HCT116 (cell line): ENCODE measurements at regions not wholly inside any gene's neighbourhood (a gene's known extent, or its start where the extent isn't known, plus 50 kb on each side); places are given as distances from the start of the nearest gene placed in this dataset.

ENCODE experiments used
- CEBPB ChIP-seq: IDR thresholded peaks from 2 replicates; pipeline ENCODE4 v1.6.1; 2012; ENCODE audit warnings: low read depth
- RAD21 ChIP-seq: IDR thresholded peaks from 2 replicates; pipeline ENCODE4 v1.6.1; 2012; ENCODE audit warnings: low read depth, mild to moderate bottlenecking
- TF ChIP-seq, protein P1 (sequence below), 3 experiments: fragments of 200-600 bp in 1 of 3; sonication (generic) in 1 of 3; IDR thresholded peaks in 2 of 3; conservative IDR thresholded peaks in 1 of 3; 2 replicates each; pipeline ENCODE4 v1.5.1; 2012 to 2017; ENCODE audit warnings: low read depth in 2 of 3, low read length in 2 of 3, antibody characterized with exemption in 1 of 3, borderline replicate concordance in 1 of 3, control low read depth in 1 of 3, mild to moderate bottlenecking in 1 of 3, mixed read lengths in 1 of 3, mixed run types in 1 of 3, moderate library complexity in 1 of 3; ENCODE audit not compliant: insufficient read depth in 1 of 3

DNA sequence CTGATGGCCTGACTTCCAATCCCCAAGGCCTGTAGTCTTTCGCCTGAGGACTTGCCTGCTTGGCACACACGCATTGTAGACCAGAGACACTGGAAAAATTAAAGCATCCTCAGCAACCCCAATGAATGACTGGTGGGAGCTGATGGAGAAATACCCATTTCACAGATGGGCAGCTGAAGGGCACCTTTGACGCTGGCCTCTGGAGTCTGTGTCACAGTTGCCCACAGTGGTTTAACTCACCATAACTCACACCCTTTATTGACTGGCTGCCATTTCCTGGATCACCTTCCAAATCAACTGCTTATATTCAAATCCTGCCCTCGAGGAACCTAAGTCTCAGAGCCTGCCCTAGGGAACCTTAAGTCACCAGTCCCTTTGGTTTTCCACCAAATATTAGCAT lies 183.1 kb downstream of the SHQ1 start:
- TF ChIP-seq RAD21: no peak
- TF ChIP-seq, protein P1, sequence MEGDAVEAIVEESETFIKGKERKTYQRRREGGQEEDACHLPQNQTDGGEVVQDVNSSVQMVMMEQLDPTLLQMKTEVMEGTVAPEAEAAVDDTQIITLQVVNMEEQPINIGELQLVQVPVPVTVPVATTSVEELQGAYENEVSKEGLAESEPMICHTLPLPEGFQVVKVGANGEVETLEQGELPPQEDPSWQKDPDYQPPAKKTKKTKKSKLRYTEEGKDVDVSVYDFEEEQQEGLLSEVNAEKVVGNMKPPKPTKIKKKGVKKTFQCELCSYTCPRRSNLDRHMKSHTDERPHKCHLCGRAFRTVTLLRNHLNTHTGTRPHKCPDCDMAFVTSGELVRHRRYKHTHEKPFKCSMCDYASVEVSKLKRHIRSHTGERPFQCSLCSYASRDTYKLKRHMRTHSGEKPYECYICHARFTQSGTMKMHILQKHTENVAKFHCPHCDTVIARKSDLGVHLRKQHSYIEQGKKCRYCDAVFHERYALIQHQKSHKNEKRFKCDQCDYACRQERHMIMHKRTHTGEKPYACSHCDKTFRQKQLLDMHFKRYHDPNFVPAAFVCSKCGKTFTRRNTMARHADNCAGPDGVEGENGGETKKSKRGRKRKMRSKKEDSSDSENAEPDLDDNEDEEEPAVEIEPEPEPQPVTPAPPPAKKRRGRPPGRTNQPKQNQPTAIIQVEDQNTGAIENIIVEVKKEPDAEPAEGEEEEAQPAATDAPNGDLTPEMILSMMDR (IDR thresholded peaks at IDR 0.05 in 2 of 3, conservative IDR thresholded peaks at IDR 0.05 in 1 of 3; ENCODE audit: borderline replicate concordance in 1 of 3, insufficient read depth in 1 of 3, low read depth in 2 of 3, low read length in 2 of 3): no peak
- TF ChIP-seq CEBPB: no peak
